Fibroblast of mammary gland (primary cell): ENCODE measurements at regions not wholly inside any gene's neighbourhood (a gene's known extent, or its start where the extent isn't known, plus 50 kb on each side); places are given as distances from the start of the nearest gene placed in this dataset.

Experiments
- DNase-seq: peaks from one replicate; pipeline ENCODE4 v3.0.0-alpha.2; 2010; ENCODE audit warnings: low read depth
- H3K4me3 ChIP-seq: 2 replicates; pipeline ENCODE4 v1.5.1; 2011; ENCODE audit warnings: low read depth, mild to moderate bottlenecking, low read length, moderate library complexity; ENCODE audit not compliant: control insufficient read depth
- TF ChIP-seq, protein P1 (sequence below): conservative IDR thresholded peaks from 2 replicates; pipeline ENCODE4 v1.5.1; 2011; ENCODE audit warnings: low read depth, low read length, inconsistent platforms; ENCODE audit not compliant: control insufficient read depth, insufficient read depth

DNA sequence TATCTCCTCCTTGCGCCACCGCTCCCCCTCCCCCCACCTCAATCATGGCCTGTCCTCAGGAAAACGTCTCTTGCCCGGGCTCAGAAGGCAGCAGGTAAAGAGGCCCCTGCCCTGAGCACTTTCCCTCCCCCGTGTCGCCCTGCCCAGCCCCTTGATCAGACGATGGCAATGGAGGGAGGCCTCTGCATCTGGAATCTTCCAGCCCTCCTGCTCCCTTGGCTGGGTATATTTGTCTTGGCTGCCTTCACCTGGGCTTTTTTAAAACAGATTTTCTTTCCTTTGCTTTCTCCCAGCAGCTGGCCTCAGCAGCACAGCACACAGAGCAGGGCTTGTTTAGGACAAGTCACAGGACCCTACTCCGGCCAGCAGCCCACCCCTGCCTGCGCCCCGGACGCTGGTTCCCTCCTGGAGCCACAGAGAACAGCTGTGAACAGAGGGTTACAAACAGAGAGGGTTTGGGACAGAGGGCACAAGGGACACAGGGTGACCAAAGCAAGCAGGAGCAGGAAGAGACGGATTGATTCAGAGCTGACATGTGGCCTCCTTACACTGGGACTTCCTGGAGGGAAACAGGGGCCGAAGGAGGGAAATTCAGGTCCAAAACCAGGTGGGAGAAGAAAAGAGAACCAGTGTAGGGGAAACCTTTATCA is 78.7 kb downstream of the ISG20 start:
- no peak overlapping the region for H3K4me3 ChIP-seq
- TF ChIP-seq, protein P1, sequence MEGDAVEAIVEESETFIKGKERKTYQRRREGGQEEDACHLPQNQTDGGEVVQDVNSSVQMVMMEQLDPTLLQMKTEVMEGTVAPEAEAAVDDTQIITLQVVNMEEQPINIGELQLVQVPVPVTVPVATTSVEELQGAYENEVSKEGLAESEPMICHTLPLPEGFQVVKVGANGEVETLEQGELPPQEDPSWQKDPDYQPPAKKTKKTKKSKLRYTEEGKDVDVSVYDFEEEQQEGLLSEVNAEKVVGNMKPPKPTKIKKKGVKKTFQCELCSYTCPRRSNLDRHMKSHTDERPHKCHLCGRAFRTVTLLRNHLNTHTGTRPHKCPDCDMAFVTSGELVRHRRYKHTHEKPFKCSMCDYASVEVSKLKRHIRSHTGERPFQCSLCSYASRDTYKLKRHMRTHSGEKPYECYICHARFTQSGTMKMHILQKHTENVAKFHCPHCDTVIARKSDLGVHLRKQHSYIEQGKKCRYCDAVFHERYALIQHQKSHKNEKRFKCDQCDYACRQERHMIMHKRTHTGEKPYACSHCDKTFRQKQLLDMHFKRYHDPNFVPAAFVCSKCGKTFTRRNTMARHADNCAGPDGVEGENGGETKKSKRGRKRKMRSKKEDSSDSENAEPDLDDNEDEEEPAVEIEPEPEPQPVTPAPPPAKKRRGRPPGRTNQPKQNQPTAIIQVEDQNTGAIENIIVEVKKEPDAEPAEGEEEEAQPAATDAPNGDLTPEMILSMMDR, result no peak
- DNase-seq, result no peak

- no peak overlapping the region for H3K4me3 ChIP-seq
- TF ChIP-seq, protein P1, result no peak
- no peak for DNase-seq
Measured at GRCh38 chr15:88718731-88719130, 79.9 kb downstream of the ISG20 start.

DNA sequence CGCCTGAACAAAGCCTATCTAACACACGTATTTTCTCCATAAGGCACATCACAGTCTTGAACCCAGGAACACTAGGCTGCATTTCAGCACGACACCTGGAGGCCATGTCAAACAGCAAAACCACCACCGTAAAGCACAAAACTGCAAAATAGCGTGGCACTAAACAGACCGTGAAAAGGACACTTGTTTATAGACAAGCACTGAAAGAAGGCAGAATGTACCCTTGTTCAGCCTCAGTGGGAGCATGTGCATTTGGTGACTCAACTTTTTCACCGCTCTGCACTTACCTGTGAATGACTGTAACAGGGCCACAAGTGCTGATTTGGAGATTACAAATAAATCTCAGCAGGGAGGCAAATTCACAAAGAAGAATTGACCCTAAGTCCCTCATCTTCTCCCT is 80.8 kb downstream of the ISG20 start:
- TF ChIP-seq, protein P1, result no peak
- H3K4me3 ChIP-seq, result no peak overlapping the region
- no peak for DNase-seq

DNA sequence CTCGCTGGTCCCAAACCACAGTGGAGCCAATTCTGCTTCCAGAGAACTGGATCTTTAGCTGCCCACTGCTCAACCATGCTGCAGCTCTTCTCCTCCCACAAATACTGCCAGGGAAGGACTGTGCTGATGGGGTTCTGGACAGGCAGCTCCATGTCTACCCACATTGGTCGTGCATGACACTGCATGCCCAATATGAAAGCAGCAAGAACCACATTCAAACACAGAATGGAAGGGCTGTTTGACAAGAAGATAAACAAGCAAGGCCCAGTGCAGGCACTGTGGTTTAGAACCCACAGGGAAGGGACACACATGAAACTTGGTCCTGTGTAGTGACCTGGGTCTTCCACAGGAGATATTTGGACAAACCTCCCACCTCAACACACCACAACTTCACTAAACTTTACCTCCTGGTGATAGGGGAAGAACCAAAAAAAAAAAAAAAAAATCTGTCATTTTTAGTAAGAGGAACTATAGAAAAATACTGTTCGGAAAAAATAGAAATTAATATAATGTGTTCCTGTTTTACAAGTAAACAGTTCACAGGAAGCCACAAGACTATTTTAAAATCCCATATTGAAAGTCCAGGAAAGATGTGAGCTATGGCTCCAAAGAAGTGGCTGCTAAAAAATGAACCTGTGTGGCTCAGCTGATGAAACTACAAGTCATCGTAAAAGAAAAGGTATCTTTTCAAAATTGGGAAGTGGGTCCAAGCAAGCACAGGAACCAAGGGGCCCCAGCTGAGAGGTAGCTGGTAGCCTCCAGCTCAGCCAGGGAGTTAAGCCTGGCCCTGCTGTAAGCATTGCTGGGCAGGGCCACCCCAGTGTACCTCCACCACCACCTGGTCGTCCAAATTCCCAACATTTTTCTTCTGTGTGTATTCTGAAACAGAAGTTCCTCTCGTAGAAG is 77.7 kb upstream of the ACAN start:
- TF ChIP-seq, protein P1, result no peak
- no peak overlapping the region for H3K4me3 ChIP-seq
- DNase-seq, result no peak

- TF ChIP-seq, protein P1, result no peak
- H3K4me3 ChIP-seq, result no peak overlapping the region
- DNase-seq, result no peak
Measured at GRCh38 chr15:88727439-88727838, 75.8 kb upstream of the ACAN start.

GRCh38 chr15:88729581-88729980 is 73.7 kb upstream of the ACAN start:
- H3K4me3 ChIP-seq, result no peak overlapping the region
- TF ChIP-seq, protein P1, result no peak
- no peak for DNase-seq
